ENCODE measurements at regions not wholly inside any gene's neighbourhood (a gene's known extent, or its start where the extent isn't known, plus 50 kb on each side); places are given as distances from the start of the nearest gene placed in this dataset.

DNA sequence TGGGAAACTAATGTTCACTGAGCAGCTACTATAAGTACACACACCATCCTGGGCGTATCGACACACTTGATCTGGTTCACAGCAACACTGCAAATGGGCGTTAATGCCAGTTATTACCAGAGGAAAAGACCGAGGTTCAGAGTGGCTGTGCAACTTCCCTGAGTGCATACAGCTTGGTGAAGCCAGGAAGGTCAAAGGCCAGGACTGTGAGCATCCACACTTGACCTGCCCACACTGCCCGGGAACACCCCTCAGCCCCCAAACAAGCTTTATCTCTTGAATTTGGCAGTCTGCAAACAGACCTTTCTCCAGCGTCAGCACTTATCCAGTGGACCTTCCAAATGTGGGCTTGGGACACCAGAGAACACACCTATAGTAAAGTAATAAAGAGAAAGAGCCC, 312.6 kb downstream of the BCL11B start:
- no peak for DNase-seq (ENCODE audit: low read depth)
- TF ChIP-seq MYC (IDR thresholded peaks at IDR 0.05; ENCODE audit: low read depth, low read length) (no peak), POLR2A (IDR thresholded peaks at IDR 0.05; ENCODE audit: extremely low read depth, insufficient read length) (no peak)
- TF ChIP-seq, protein P1, sequence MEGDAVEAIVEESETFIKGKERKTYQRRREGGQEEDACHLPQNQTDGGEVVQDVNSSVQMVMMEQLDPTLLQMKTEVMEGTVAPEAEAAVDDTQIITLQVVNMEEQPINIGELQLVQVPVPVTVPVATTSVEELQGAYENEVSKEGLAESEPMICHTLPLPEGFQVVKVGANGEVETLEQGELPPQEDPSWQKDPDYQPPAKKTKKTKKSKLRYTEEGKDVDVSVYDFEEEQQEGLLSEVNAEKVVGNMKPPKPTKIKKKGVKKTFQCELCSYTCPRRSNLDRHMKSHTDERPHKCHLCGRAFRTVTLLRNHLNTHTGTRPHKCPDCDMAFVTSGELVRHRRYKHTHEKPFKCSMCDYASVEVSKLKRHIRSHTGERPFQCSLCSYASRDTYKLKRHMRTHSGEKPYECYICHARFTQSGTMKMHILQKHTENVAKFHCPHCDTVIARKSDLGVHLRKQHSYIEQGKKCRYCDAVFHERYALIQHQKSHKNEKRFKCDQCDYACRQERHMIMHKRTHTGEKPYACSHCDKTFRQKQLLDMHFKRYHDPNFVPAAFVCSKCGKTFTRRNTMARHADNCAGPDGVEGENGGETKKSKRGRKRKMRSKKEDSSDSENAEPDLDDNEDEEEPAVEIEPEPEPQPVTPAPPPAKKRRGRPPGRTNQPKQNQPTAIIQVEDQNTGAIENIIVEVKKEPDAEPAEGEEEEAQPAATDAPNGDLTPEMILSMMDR (IDR thresholded peaks at IDR 0.05; ENCODE audit: low read depth, low read length) = no peak
- TF ChIP-seq, protein P2, sequence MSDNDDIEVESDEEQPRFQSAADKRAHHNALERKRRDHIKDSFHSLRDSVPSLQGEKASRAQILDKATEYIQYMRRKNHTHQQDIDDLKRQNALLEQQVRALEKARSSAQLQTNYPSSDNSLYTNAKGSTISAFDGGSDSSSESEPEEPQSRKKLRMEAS (IDR thresholded peaks at IDR 0.05; ENCODE audit: low read depth, low read length) = no peak
- no peak overlapping the region for H3K4me3 ChIP-seq (ENCODE audit: low read depth, low read length)

DNA sequence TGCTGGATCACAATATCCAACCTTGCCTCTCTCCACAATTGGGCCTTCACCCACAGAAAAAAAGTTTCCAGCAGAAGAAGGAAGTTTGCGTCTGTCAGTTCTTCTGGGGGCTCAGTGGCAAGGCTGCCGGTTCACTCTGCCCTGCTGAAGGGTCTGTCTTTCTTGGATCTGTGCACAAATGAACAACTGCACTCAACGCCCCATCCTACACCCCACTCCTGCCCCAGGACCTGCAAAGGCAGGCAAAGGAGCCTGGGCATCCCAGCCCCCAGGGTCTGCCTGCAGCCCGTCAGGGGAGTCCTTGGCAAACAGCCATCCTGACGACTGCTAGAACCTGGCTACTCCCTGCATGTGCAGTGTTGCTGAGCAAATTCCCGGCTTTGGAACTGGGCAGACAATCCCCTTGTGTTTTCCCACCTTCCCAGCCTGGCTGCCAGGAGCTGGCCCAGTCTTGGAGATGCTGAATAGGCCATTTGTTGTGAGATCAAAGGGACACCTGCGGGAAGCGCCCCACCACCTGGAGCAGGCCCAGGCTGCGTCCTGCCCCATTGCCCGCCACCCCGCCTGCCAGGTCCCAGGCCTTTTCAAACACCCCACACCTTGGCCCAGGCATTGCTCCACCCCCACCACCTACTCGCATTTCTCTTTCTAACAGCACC, 311.9 kb downstream of the BCL11B start:
- no peak for DNase-seq (ENCODE audit: low read depth)
- H3K4me3 ChIP-seq (ENCODE audit: low read depth, low read length) = no peak overlapping the region
- TF ChIP-seq POLR2A (IDR thresholded peaks at IDR 0.05; ENCODE audit: extremely low read depth, insufficient read length) = no peak
- TF ChIP-seq, protein P2 (IDR thresholded peaks at IDR 0.05; ENCODE audit: low read depth, low read length) = no peak
- TF ChIP-seq, protein P1 (IDR thresholded peaks at IDR 0.05; ENCODE audit: low read depth, low read length) = no peak
- no peak for TF ChIP-seq MYC (IDR thresholded peaks at IDR 0.05; ENCODE audit: low read depth, low read length)

DNA sequence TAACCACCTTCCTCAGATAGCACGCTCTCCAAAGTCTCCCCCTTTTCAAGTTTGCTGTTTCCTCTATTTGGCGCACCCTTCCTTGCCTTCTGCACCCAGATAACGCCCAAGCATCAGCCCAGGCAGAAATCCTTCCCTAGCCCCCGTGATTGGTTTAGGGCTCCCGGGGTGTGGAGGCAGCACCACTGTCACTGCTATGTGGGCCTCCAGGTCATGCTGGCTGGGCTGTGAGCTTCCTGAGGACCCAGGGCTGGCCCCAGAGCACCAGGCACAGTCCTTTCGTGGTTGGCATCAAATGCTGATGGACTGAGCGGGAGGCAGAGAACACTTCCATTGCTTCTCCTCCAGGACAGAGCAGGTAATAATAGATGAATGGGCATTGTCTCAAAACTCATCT, 311.4 kb downstream of the BCL11B start:
- H3K4me3 ChIP-seq (ENCODE audit: low read depth, low read length) = no peak overlapping the region
- no peak for DNase-seq (ENCODE audit: low read depth)
- TF ChIP-seq, protein P1 (IDR thresholded peaks at IDR 0.05; ENCODE audit: low read depth, low read length) = no peak
- TF ChIP-seq POLR2A (IDR thresholded peaks at IDR 0.05; ENCODE audit: extremely low read depth, insufficient read length) (no peak), MYC (IDR thresholded peaks at IDR 0.05; ENCODE audit: low read depth, low read length) (no peak)
- TF ChIP-seq, protein P2 (IDR thresholded peaks at IDR 0.05; ENCODE audit: low read depth, low read length) = no peak

DNA sequence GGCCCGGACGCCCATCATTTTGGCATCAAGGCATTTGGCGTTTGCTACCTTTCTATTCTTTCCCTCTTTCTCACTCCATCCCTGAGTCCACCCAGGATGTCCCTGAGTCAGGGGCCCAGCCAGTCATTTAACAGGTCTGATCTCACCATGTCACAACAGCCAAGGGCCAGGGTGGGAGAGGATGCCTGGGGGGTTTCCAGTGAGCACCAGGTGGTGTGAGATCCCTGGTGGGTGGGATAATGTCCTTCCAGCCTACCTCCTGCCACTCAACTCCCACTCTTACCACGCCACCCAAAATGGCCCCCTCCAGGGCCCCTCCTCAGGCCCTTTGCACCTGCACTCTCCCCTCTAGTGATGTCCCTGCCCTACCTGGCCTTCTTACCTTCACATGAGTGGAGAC, 310.8 kb downstream of the BCL11B start:
- no peak for TF ChIP-seq MYC (IDR thresholded peaks at IDR 0.05; ENCODE audit: low read depth, low read length)
- DNase-seq (ENCODE audit: low read depth) = no peak
- H3K4me3 ChIP-seq (ENCODE audit: low read depth, low read length) = no peak overlapping the region

DNA sequence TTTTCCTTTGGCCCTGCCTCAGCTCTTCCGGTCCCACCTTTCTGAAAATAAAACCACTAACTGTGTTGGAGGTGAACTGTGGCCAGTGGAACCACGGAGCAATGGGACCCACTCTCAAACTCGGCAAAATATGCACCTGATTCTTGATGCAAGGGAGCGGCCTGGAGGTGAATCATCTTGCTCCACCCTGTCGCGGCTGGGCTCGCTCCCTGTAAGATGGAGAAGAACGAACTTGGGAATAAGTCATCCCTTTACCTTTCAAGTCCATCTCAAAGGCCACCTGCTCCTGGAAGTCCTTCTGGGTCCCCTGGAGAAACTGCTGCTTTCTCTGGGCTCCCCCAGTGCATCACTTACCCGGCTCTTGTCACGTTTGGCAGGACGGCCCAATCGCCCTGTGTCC, 309.9 kb downstream of the BCL11B start:
- no peak for TF ChIP-seq MYC (IDR thresholded peaks at IDR 0.05; ENCODE audit: low read depth, low read length)
- TF ChIP-seq, protein P2 (IDR thresholded peaks at IDR 0.05; ENCODE audit: low read depth, low read length) = no peak
- TF ChIP-seq, protein P1 (IDR thresholded peaks at IDR 0.05; ENCODE audit: low read depth, low read length) = no peak
- TF ChIP-seq POLR2A (IDR thresholded peaks at IDR 0.05; ENCODE audit: extremely low read depth, insufficient read length) = no peak
- H3K4me3 ChIP-seq (ENCODE audit: low read depth, low read length) = no peak overlapping the region
- no peak for DNase-seq (ENCODE audit: low read depth)

DNA sequence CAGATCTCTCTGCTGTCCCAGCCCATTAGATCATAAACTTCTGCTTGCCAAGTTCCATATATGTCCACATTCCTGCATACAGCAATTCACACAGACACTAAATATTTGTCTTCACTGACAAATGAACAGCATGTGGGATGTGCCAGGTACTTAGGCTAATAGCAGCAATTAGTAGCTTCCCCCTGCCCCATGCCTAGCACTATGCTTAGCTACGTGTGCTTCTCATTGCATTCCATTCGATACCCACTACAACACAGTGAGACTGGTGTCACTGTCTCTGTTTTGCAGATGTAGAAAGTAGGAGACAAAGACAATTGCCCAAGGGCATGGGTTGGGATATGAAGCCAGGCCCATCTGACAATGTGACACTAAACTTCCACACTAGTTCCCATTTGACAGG, 308.4 kb downstream of the BCL11B start:
- DNase-seq (ENCODE audit: low read depth) = no peak
- TF ChIP-seq POLR2A (IDR thresholded peaks at IDR 0.05; ENCODE audit: extremely low read depth, insufficient read length) (no peak), MYC (IDR thresholded peaks at IDR 0.05; ENCODE audit: low read depth, low read length) (no peak)
- TF ChIP-seq, protein P1 (IDR thresholded peaks at IDR 0.05; ENCODE audit: low read depth, low read length) = no peak
- TF ChIP-seq, protein P2 (IDR thresholded peaks at IDR 0.05; ENCODE audit: low read depth, low read length) = no peak
- H3K4me3 ChIP-seq (ENCODE audit: low read depth, low read length) = no peak overlapping the region

Measured in NB4 (cell line).